ENCODE measurements at regions not wholly inside any gene's neighbourhood (a gene's known extent, or its start where the extent isn't known, plus 50 kb on each side); places are given as distances from the start of the nearest gene placed in this dataset.

DNA sequence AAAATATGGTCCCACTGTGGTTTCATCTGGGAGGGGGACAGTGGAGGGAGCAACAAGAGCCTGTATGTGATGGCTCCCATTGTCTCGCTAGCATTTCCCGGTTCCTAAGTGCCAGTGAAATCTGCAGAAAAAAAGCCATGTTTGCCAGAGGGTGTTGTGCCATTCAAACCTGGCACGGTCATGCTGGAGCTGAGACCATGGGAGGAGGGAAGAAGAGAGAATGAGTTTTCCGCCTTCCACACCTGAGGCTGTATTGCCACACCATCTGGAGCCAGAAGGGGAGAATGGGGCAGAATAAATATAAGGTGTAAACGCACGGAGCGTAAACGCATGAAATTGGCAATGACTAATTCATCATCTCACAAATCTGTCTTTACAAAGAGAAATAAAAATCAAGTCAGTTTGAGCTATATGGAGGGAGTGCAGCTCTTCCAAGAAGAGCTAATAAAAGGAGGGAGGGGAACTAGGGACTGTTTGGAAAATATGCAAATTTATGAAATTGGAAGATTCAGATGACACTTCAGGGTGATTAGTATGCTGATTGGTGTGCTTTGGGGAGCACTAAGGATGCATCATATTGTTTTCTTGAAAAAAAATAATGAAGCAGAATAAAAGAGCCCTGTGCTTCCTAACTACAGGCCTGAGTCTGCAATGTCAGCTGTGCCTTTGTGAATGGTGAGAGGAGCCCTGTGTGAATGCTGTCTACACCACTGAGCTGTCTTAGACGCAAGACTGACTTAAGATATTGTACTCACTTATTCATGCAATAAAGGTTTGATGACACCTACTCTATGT is 237.9 kb downstream of the NSG2 start:
- Mint-ChIP-seq H3K4me3 (no peak overlapping the region), H3K27me3 (ENCODE audit: insufficient read depth) (peaks cover 42% of the 10 kb centered on the region)
- WGBS, 2 experiments (ENCODE audit: insufficient coverage in 1 of 2, insufficient read length in 1 of 2): 93 to 96% methylated on average over 5 to 9 of the region's 9 CpGs

DNA sequence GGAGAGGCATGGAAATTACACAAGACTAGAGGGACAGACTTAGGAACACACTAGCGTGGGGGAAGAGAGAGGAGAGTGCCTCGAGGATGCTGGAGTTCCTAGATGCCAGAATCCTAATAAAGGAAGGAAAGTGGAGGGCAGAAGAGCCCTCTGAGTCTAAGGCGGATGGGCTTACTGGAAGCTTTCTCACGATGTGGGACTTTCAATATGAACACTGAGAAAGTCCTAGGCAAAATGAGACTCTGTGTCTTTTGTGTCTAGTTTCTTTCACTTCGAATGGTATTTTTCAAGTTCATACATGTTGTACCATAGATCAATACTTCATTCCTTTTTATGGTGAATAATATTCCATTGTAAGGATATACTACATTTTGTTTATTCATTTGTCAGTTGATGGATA is 239.4 kb downstream of the NSG2 start:
- H3K9me3 Mint-ChIP-seq: no peaks in the 10 kb centered on the region
- 86 to 96% methylated on average over 3 to 5 of the region's 5 CpGs for WGBS, 2 experiments (ENCODE audit: insufficient coverage in 1 of 2, insufficient read length in 1 of 2)
- H3K27me3 Mint-ChIP-seq (ENCODE audit: insufficient read depth): peaks cover 34% of the 10 kb centered on the region
- Histone ChIP-seq H3K4me1 (ENCODE audit: control insufficient read depth, insufficient read depth, low read length) (no peaks in the 10 kb centered on the region), H3K27me3 (ENCODE audit: control insufficient read depth, insufficient read depth, low read length, poor library complexity, severe bottlenecking) (peaks cover 25% of the 10 kb centered on the region), H3K4me3 (ENCODE audit: low read length) (no peak overlapping the region), H3K9me3 (ENCODE audit: control insufficient read depth, low read length) (no peaks in the 10 kb centered on the region), H3K36me3 (ENCODE audit: control insufficient read depth, insufficient read depth, low read length) (no peaks in the 10 kb centered on the region), H3K27ac (ENCODE audit: low read depth, low read length) (no peak overlapping the region), H3K9ac (ENCODE audit: extremely low read depth, low read length, poor library complexity, severe bottlenecking) (no peak overlapping the region)
- H3K27ac Mint-ChIP-seq: no peak overlapping the region
- H3K4me3 Mint-ChIP-seq: no peak overlapping the region
- no peak for DNase-seq
- TF ChIP-seq, protein P1, sequence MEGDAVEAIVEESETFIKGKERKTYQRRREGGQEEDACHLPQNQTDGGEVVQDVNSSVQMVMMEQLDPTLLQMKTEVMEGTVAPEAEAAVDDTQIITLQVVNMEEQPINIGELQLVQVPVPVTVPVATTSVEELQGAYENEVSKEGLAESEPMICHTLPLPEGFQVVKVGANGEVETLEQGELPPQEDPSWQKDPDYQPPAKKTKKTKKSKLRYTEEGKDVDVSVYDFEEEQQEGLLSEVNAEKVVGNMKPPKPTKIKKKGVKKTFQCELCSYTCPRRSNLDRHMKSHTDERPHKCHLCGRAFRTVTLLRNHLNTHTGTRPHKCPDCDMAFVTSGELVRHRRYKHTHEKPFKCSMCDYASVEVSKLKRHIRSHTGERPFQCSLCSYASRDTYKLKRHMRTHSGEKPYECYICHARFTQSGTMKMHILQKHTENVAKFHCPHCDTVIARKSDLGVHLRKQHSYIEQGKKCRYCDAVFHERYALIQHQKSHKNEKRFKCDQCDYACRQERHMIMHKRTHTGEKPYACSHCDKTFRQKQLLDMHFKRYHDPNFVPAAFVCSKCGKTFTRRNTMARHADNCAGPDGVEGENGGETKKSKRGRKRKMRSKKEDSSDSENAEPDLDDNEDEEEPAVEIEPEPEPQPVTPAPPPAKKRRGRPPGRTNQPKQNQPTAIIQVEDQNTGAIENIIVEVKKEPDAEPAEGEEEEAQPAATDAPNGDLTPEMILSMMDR (conservative IDR thresholded peaks at IDR 0.05): no peak
- no peaks in the 10 kb centered on the region for H3K36me3 Mint-ChIP-seq (ENCODE audit: low read depth)
- no peaks in the 10 kb centered on the region for H3K4me1 Mint-ChIP-seq

More for the DNA sequence above, 237.9 kb downstream of the NSG2 start:
- Histone ChIP-seq H3K27ac (ENCODE audit: low read depth, low read length) (peak overlapping the region; percentile 50), H3K27me3 (ENCODE audit: control insufficient read depth, insufficient read depth, low read length, poor library complexity, severe bottlenecking) (peaks cover 25% of the 10 kb centered on the region), H3K9me3 (ENCODE audit: control insufficient read depth, low read length) (peaks cover 4% of the 10 kb centered on the region), H3K4me3 (ENCODE audit: low read length) (no peak overlapping the region), H3K9ac (ENCODE audit: extremely low read depth, low read length, poor library complexity, severe bottlenecking) (no peak overlapping the region), H3K4me1 (ENCODE audit: control insufficient read depth, insufficient read depth, low read length) (no peaks in the 10 kb centered on the region), H3K36me3 (ENCODE audit: control insufficient read depth, insufficient read depth, low read length) (no peaks in the 10 kb centered on the region)
- Mint-ChIP-seq H3K9me3 (no peaks in the 10 kb centered on the region), H3K4me1 (no peaks in the 10 kb centered on the region), H3K27ac (no peak overlapping the region), H3K36me3 (ENCODE audit: low read depth) (no peaks in the 10 kb centered on the region)
- TF ChIP-seq, protein P1 (conservative IDR thresholded peaks at IDR 0.05): no peak
- DNase-seq: no peak

- 90 to 91% methylated on average over 3 to 4 of the region's 4 CpGs for WGBS, 2 experiments (ENCODE audit: insufficient coverage in 1 of 2, insufficient read length in 1 of 2)
- Histone ChIP-seq H3K4me1 (ENCODE audit: control insufficient read depth, insufficient read depth, low read length) (no peaks in the 10 kb centered on the region), H3K27ac (ENCODE audit: low read depth, low read length) (no peak overlapping the region), H3K9me3 (ENCODE audit: control insufficient read depth, low read length) (no peaks in the 10 kb centered on the region), H3K4me3 (ENCODE audit: low read length) (no peak overlapping the region), H3K27me3 (ENCODE audit: control insufficient read depth, insufficient read depth, low read length, poor library complexity, severe bottlenecking) (peaks cover 15% of the 10 kb centered on the region), H3K36me3 (ENCODE audit: control insufficient read depth, insufficient read depth, low read length) (no peaks in the 10 kb centered on the region), H3K9ac (ENCODE audit: extremely low read depth, low read length, poor library complexity, severe bottlenecking) (no peak overlapping the region)
- no peak for DNase-seq
- TF ChIP-seq, protein P1 (conservative IDR thresholded peaks at IDR 0.05): no peak
- Mint-ChIP-seq H3K4me1 (peaks cover 2% of the 10 kb centered on the region), H3K36me3 (ENCODE audit: low read depth) (no peaks in the 10 kb centered on the region), H3K27ac (no peak overlapping the region), H3K9me3 (no peaks in the 10 kb centered on the region), H3K4me3 (no peak overlapping the region), H3K27me3 (ENCODE audit: insufficient read depth) (peaks cover 26% of the 10 kb centered on the region)
Observed at GRCh38 chr5:174287761-174288160, 242.3 kb downstream of the NSG2 start.

Measured in endodermal cell (in vitro differentiated cells).